Activated B cell treated with CpG ODN at 0.5 μM for 24 hours (primary cell): ENCODE measurements at regions not wholly inside any gene's neighbourhood (a gene's known extent, or its start where the extent isn't known, plus 50 kb on each side); places are given as distances from the start of the nearest gene placed in this dataset.

Experiments
- ATAC-seq: fragments of 200-7000 bp; cut with Tn5 transposase; one replicate; pipeline ENCODE4 v1.10.0; 2021; ENCODE audit warnings: low read depth, mild to moderate bottlenecking, moderate library complexity
- CTCF ChIA-PET: fragments of 350-600 bp; sonication (Branson Sonifier 250); formaldehyde crosslinking; loops from one replicate; lab custom pipeline; 2021; ENCODE audit warnings: antibody characterized with exemption; lab: Charles Lee
- POLR2A ChIA-PET: fragments of 350-600 bp; sonication (Branson Sonifier 250); formaldehyde crosslinking; loops from one replicate; lab custom pipeline; 2021; ENCODE audit warnings: antibody characterized with exemption; lab: Charles Lee
- DNase-seq: peaks from one replicate; pipeline ENCODE4 v3.0.0; 2022
- H3K27ac Mint-ChIP-seq: one replicate; pipeline ENCODE4 v1.8.0; 2020; ENCODE audit warnings: mixed read lengths
- H3K27me3 Mint-ChIP-seq: one replicate; pipeline ENCODE4 v1.8.0; 2021; ENCODE audit warnings: mixed read lengths
- H3K36me3 Mint-ChIP-seq: one replicate; pipeline ENCODE4 v1.8.0; 2021; ENCODE audit warnings: low read depth, mixed read lengths
- H3K4me1 Mint-ChIP-seq: one replicate; pipeline ENCODE4 v1.8.0; 2021; ENCODE audit warnings: mixed read lengths
- H3K4me3 Mint-ChIP-seq: one replicate; pipeline ENCODE4 v1.8.0; 2020; ENCODE audit warnings: mild to moderate bottlenecking, mixed read lengths
- H3K9me3 Mint-ChIP-seq: one replicate; pipeline ENCODE4 v1.8.0; 2020; ENCODE audit warnings: mixed read lengths
- intact Hi-C: fragments of 100-400 bp; cut with micrococcal nuclease; formaldehyde crosslinking; loops from one replicate; pipeline ENCODE4 v1.15.1; 2024
- TF ChIP-seq, protein P1 (sequence below): fragments of 200-600 bp; IDR thresholded peaks from one replicate; pipeline ENCODE4 v1.8.0; 2022; ENCODE audit warnings: antibody characterized with exemption, mild to moderate bottlenecking

DNA sequence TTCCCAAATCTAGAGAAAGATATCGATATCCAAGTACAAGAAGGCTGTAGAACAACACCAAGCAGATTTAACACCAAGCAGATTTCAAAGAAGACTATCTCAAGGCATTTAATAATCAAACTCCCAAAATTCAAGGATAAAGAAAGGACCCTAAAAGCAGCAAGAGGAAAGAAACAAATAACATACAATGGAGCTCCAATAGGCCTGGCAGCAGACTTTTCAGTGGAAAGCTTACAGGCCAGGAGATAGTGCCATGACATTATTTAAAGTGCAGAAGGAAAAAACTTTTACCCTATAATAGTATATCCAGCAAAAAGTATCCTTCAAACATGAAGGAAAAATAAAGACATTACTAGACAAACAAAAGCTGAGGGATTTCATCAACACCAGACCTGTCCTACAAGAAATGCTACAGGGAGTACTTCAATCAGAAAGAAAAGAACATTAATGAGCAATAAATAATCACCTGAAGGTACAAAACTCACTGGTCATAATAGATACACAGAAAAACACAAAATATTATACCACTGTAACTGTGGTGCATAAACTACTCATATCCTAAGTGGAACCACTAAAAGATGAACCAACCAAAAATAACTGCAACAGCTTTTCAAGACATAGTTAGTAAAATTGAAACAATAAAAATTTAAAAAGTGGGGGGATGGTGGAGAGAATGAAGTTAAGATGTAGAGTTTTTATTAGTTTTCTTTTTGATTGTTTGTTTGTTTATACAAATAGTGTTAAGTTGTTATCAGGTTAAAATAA is 267.2 kb downstream of the AUH start:
- Mint-ChIP-seq H3K27ac (no peak overlapping the region), H3K4me1 (peaks cover 2% of the 10 kb centered on the region), H3K27me3 (peaks cover 2% of the 10 kb centered on the region), H3K36me3 (peaks cover 2% of the 10 kb centered on the region), H3K4me3 (no peak overlapping the region), H3K9me3 (peaks cover 13% of the 10 kb centered on the region)
- CTCF ChIA-PET, result no interaction called here
- POLR2A ChIA-PET, result no interaction called here
- intact Hi-C loops, result no loop called here
- TF ChIP-seq, protein P1, sequence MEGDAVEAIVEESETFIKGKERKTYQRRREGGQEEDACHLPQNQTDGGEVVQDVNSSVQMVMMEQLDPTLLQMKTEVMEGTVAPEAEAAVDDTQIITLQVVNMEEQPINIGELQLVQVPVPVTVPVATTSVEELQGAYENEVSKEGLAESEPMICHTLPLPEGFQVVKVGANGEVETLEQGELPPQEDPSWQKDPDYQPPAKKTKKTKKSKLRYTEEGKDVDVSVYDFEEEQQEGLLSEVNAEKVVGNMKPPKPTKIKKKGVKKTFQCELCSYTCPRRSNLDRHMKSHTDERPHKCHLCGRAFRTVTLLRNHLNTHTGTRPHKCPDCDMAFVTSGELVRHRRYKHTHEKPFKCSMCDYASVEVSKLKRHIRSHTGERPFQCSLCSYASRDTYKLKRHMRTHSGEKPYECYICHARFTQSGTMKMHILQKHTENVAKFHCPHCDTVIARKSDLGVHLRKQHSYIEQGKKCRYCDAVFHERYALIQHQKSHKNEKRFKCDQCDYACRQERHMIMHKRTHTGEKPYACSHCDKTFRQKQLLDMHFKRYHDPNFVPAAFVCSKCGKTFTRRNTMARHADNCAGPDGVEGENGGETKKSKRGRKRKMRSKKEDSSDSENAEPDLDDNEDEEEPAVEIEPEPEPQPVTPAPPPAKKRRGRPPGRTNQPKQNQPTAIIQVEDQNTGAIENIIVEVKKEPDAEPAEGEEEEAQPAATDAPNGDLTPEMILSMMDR, result no peak
- no peak for DNase-seq
- ATAC-seq, result no peak

DNA sequence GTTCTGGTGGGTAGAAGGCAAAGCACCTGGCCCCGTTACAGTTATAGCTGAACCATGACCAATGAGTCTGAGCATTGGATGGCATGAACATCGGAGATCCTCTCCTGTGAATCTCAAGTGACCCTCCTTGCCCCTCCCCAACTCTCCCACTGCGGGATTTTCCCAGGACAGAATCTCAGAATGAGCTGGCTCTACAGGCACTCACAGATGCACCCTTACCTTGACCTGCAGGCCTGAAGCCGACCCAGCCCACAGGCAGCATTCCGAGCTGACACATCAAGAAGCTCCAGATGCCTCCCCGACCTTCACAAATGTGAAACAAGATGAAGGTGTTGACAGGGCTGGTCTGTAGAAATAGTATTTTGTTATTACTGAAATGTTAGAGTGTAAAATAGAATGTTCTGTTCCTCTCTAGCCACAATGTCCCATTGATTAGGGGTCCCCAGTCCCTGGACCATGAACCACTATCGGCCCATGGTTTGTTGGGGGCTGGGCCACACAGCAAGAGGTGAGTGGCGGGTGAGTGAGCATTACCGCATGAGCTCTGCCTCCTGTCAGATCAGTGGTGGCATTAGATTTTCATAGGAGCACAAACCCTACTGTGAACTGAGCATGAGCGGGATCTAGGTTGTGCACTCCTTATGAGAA is 263.4 kb downstream of the AUH start:
- TF ChIP-seq, protein P1, result no peak
- intact Hi-C loops, result no loop called here
- ATAC-seq, result no peak
- Mint-ChIP-seq H3K4me1 (peaks cover 20% of the 10 kb centered on the region), H3K27ac (no peak overlapping the region), H3K4me3 (no peak overlapping the region), H3K36me3 (peaks cover 2% of the 10 kb centered on the region), H3K9me3 (peaks cover 13% of the 10 kb centered on the region), H3K27me3 (peaks cover 7% of the 10 kb centered on the region)
- ChIA-PET CTCF (no interaction called here), POLR2A (no interaction called here)
- no peak for DNase-seq

DNA sequence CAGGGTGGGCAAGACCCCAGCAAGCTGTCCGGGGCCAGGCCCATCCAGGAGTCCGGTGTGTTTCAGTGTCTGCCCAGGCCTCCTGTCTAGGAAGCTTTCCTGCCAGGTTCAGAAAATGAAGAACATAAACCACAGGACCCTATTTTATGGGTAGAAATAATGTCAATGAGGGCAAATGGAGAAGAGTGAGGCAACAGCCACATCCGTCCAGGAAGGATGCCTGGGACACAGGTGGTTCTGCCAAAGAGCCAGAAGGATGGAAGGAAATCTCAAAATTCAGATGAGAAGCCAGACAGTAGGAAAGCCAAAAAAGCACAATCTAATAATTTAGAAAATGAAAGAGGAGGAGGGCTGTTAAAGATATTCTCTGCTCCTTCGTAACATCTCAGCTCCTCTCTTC is 262.3 kb downstream of the AUH start:
- Mint-ChIP-seq H3K4me3 (no peak overlapping the region), H3K27me3 (peaks cover 7% of the 10 kb centered on the region), H3K36me3 (peaks cover 2% of the 10 kb centered on the region), H3K4me1 (peaks cover 20% of the 10 kb centered on the region), H3K9me3 (peaks cover 6% of the 10 kb centered on the region), H3K27ac (no peak overlapping the region)
- DNase-seq, result no peak
- ChIA-PET POLR2A (interaction anchor here (0.9 kb wide), 1 partner anchor 108 kb away, joined by 4 read pairs; no protein-coding TSS in a partner anchor), CTCF (interaction anchor here (0.8 kb wide), 1 partner anchor 43 kb away, joined by 3 read pairs; no protein-coding TSS in a partner anchor)
- ATAC-seq, result no peak
- TF ChIP-seq, protein P1, result no peak
- intact Hi-C loops, result no loop called here

DNA sequence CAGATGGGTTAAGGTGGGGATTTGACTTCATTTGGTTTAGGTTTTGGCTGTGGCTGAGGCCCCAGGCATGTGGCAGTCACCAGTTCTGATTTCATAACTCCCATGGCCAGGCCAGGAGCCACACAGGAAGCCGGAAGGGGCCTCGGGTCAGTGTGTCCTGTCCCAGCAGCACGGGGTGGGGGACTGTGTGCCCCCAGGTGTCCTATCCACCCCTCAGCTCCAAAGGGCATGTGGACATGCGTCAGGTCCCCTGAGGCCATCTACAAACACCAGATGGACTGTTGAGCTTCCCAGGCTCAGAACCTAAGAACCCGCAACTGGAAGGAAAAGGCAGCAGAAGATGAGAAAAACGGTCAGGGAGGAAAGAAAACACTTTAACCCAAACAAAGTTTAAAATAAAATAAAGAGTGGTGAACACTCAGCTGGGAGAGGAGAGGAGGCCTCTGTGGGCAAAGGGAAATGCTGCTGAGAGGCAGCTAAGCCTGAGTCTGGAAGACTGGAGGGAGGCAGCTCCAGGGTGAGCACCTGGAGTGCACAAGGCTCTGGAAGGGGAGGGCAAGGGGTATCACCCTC is 260.8 kb downstream of the AUH start:
- H3K27me3 Mint-ChIP-seq, result peaks cover 7% of the 10 kb centered on the region
- intact Hi-C loops, result no loop called here
- ChIA-PET CTCF (no interaction called here), POLR2A (no interaction called here)
- no peaks in the 10 kb centered on the region for H3K36me3 Mint-ChIP-seq
- DNase-seq (no peak), ATAC-seq (no peak)
- H3K4me3 Mint-ChIP-seq, result no peak overlapping the region
- no peaks in the 10 kb centered on the region for H3K9me3 Mint-ChIP-seq
- TF ChIP-seq, protein P1, result no peak
- H3K4me1 Mint-ChIP-seq, result peaks cover 20% of the 10 kb centered on the region
- H3K27ac Mint-ChIP-seq, result no peak overlapping the region

DNA sequence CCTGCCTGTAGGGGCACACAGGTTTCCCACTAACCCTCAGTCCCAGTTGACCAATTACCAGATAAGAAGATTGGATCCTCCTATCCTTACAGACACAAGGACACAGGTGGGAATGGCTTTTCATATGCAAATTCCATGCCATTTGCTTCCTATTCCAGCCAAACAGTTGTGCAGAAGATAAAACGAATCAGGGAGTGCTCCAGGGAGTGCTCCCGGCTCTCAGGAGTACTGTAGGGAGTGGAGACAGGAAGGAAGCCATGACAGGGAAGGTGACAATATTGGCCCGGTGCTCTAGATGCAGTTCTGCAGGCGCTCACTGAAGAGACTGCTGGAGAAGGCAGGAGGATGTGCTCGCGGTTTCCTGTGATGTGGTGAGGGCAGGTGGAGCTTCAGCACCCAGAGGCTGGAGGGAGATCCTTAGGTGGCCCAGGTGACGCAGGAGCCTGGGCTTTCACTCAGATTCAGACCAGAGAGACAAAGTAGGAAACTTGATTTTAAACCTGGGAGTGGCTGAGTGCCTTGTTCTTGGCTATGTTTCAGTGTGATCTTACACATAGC is 260.0 kb downstream of the AUH start:
- ChIA-PET CTCF (no interaction called here), POLR2A (no interaction called here)
- ATAC-seq (no peak), DNase-seq (no peak)
- intact Hi-C loops, result no loop called here
- Mint-ChIP-seq H3K4me3 (no peak overlapping the region), H3K36me3 (no peaks in the 10 kb centered on the region), H3K9me3 (no peaks in the 10 kb centered on the region), H3K27ac (no peak overlapping the region), H3K4me1 (peaks cover 20% of the 10 kb centered on the region), H3K27me3 (peaks cover 11% of the 10 kb centered on the region)
- TF ChIP-seq, protein P1, result no peak
